Stimulated activated CD4-positive, alpha-beta T cell treated with anti-CD3 and anti-CD28 coated beads, TNF-alpha, amount 100 ng/mL, for 24 hours (primary cell): ENCODE measurements at regions not wholly inside any gene's neighbourhood (a gene's known extent, or its start where the extent isn't known, plus 50 kb on each side); places are given as distances from the start of the nearest gene placed in this dataset.
A peak's percentile ranks its signal among the peaks of the same experiment; 100 is the strongest.
"Not testable (repeated sequence)": the region's sequence is repeated elsewhere in the genome, so short reads cannot be mapped to it uniquely, and the experiment has no call there.

ENCODE experiments used
- DNase-seq, 3 experiments: peaks; one replicate each; pipeline ENCODE4 v3.0.0-alpha.2; 2020; ENCODE audit warnings: low read depth in 3 of 3

GRCh38 chr20:52312132-52312729 lies 120.7 kb upstream of the ZFP64 start:
- DNase-seq, result peak in 2 of 3 experiments; percentile 21 to 50

GRCh38 chr20:52311209-52311794 lies 119.7 kb upstream of the ZFP64 start:
- no peak for DNase-seq

DNA sequence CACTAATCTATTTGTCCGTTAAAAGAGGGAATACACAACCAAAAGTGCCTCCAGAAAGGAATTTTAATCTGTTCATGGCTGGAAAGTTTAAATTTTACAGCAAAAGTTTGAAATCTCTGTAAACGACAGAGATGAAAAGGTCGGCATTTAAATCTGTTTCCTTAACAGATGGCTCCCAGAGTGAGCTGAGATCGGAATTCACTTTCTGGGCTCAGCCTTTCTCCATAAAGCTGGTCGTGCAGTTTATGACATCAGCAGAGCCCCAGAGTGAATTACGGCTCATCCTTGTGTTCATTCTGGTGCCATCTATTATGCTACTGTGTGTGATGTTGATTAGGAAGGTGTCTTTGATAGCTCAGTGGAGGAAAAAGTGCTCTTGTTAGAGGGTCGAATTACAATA lies 117.6 kb upstream of the ZFP64 start:
- DNase-seq, result no peak

- DNase-seq, result no peak
Observed at GRCh38 chr20:52306477-52306876, 114.9 kb upstream of the ZFP64 start.

DNA sequence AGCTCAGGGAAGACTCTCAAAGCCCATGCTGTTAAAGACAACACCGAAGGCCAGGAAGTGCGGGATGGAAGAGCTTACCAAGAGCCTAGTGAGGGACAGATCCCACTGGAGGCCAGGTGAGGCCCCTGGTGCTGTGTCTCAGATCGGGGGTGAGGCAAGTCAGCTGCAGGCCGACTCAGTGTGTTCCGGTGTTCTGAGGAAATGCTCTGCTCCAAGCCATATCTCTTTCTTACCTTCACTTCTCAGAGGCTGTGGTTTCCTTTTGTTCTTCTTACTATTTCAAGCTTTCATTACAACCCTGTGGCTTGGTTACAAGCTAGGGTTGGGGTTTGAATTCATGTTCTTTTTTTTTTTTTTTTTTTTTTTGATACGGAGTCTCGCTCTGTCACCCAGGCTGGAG lies 114.3 kb upstream of the ZFP64 start:
- peak in 1 of 3 experiments; percentile 28 for DNase-seq

DNA sequence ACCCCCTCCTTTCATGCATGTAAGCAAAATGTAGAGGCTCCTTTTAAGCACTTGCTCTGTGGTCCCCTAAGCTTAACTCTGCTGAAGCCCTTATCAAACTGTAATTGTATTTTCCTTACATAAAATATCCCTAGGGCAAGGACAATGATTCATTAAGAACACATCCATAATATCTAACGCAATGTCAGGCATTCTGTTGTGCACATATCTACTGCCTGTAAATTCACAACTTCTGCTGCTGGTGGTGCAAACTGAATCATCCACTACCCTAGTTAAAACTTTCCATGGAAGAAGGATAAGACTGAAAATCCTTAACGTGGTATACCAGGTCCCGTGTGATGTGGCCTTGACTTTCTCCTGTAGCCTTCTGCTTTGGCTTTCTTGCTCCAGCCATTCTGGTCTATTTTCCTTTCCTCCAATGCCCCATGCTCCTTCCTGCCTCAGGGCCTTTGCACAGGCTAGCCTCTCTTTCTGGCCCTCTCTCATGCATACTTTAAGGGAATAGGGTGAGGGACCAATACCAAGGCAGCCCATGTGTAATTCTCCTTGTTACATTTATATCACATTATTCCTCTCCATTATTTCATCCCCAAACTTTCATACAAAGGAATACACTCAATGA lies 113.6 kb upstream of the ZFP64 start:
- DNase-seq, result no peak

DNA sequence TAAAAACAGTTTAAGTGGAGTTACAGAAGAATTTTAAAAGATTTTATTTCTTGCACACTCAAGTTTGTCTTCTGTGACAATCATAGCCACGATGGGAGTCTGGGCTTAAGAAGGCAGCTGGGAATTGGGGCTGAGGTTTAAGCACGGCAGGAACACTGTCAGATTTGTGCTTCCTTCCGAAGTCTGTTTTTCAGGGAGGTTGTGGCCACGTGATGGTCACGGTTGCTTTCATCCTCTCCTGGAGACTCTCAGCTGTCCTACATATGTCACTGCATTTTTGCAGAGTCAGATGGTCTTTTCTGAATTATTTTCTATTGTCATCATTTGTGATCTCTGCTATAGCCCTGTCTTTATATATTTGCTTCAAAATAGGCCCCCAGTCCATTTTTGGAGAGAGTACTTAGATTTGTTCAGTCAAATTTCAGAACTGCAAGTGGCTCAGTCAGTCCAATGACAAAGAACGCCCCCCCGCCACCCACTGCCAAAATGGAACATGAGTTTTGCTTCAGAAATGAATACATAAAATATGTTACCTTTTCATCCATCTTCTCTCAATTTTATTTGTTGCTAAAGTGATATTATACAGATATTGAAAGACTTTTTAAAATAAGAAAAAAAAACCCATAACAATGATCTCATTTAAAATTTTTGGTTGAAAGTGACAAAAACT lies 111.8 kb upstream of the ZFP64 start:
- peak in 2 of 3 experiments; percentile 35 to 44 for DNase-seq

DNA sequence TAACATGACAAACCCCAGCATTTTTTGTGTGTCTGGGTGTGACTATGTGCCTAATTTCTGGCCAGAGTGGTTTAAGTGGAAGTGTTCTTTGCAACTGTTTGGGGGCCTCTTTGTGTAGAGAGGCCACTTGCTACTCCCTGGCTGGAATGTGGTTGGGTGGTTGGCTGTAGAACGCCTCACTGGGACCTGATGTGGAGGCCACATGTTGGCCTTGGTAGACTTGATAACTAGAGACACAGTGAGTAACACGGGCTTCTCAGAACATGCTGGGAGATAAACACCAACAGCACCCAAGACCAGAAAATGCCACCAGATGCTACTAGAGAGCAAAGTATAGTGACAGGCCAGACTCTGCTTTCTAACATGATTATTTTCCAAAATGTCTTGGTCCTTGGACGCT lies 111.2 kb upstream of the ZFP64 start:
- no peak for DNase-seq

- DNase-seq, result not testable (repeated sequence)
Observed at GRCh38 chr20:52302051-52302450, 110.5 kb upstream of the ZFP64 start.

DNA sequence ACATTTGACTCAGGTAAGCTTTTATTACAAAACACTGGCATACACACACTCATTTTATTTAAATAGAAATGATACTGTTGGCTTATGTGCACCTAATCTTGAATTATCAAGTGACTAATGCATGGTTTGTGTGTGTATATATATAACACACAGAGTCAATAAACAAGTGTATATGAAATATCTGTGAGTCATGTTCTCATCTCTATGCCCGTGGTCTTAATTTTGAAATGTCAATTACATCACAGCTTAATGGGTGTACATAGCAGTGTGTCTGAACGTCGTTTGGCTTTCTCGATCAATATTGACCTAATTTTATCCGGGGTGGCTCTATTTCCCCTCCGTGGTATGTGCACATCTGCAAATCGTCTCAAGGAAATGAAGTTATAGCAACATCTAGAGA lies 104.0 kb upstream of the ZFP64 start:
- no peak for DNase-seq

DNA sequence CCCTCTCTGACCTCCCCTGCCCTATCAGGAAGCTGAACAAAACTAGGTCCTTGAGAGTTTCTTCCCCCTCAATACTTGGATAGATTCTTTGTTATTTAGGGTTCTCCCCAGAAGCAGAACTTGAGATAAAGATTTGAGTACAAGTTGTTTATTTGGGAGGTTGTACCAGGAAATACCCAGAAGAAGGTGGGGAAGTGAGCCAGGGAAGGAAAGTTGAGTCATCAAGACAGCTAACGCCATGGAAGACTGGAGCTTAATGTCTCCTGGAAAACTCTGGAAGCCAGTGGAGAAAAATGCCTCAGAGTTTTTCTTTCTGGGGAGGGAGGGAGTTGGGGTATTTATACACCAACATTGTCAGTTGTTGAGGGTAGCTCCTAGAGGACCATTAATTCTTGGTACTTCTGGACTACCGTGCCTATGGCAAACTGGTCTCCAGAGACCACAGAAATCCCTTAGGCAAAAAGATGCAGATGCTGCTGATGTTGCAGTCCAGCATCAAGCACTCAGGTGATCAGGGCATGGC lies 102.6 kb upstream of the ZFP64 start:
- DNase-seq, result no peak

- DNase-seq, result no peak
Observed at GRCh38 chr20:52291109-52291508, 99.5 kb upstream of the ZFP64 start.

- DNase-seq, result no peak
Observed at GRCh38 chr20:52290569-52290968, 99.0 kb upstream of the ZFP64 start.

- DNase-seq, result no peak
Observed at GRCh38 chr20:52289956-52290565, 98.5 kb upstream of the ZFP64 start.

- no peak for DNase-seq
Observed at GRCh38 chr20:52280407-52280806, 88.8 kb upstream of the ZFP64 start.

DNA sequence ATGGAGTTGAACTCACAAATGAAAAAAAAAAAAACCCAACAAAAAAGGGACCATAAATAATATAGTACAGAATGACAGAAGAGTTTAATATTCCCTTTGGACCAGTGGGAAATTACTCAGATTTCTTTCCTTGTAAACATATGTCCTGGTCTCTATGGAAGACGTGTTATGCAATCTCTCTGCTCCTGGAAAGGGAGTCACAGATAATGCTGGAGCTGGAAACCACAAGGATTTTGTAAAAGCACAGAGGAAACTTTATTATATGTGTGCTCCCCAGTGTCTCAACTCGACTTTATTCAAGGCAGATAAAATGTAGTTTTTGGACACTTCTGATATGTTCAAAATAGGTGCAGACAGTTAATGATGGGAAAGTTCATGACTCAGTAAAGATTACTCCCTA lies 88.1 kb upstream of the ZFP64 start:
- no peak for DNase-seq

- no peak for DNase-seq
Observed at GRCh38 chr20:52275181-52275691, 83.7 kb upstream of the ZFP64 start.

GRCh38 chr20:52270696-52271095 lies 79.1 kb upstream of the ZFP64 start:
- no peak for DNase-seq

- no peak for DNase-seq
Observed at GRCh38 chr20:52270001-52270606, 78.5 kb upstream of the ZFP64 start.

DNA sequence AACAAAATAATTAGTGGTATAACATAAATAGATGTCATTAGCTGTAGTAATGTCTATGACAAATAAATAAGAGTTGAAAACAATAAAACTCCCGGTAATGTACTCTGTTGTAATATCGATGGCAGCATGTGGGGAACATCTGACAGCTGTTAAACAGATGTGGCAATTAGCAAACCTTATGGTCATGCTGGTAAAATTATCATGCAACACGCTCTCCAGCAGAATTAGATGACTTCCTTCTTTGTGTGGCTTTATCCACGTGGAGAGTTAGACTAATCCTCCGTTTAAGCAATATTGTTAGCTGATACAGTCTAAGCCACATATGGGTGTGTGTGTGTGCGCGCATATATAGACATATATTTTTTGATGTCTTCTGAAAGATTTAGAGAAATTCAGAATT lies 77.7 kb upstream of the ZFP64 start:
- DNase-seq, result no peak

GRCh38 chr20:52268184-52268749 lies 76.7 kb upstream of the ZFP64 start:
- no peak for DNase-seq
